H1 (cell line): ENCODE measurements at regions not wholly inside any gene's neighbourhood (a gene's known extent, or its start where the extent isn't known, plus 50 kb on each side); places are given as distances from the start of the nearest gene placed in this dataset.

Source experiments
- CTCF ChIA-PET: fragments of 300-600 bp; sonication (Branson Sonifier 250); formaldehyde crosslinking; loops from one replicate; lab custom pipeline; 2021; ENCODE audit not compliant: partially characterized antibody; lab: Charles Lee
- POLR2A ChIA-PET: fragments of 300-600 bp; sonication (Branson Sonifier 250); formaldehyde crosslinking; loops from one replicate; lab custom pipeline; 2021; ENCODE audit warnings: inconsistent platforms; ENCODE audit not compliant: partially characterized antibody; lab: Charles Lee
- DNase-seq, 2 experiments: peaks; one replicate each; pipeline versions ENCODE4 v3.0.0 to v3.0.0-alpha.2; 2010 to 2022; ENCODE audit warnings: low spot score in 2 of 2, low read depth in 1 of 2, mixed read lengths in 1 of 2
- FAIRE-seq: peaks from 2 replicates; lab custom pipeline; 2011; peaks lifted over from hg19 to GRCh38; lab: Jason Lieb, UNC
- H2AFZ ChIP-seq: 2 replicates; pipeline ENCODE4 v1.8.1; 2012; ENCODE audit warnings: low read length, inconsistent platforms
- H2AK5ac ChIP-seq: 2 replicates; pipeline ENCODE4 v1.6.1; 2013; ENCODE audit warnings: low read depth, low read length
- H2BK120ac ChIP-seq: replicated peaks from 2 replicates; pipeline ENCODE3; 2013; ENCODE audit warnings: low read depth, low read length, inconsistent platforms
- H2BK12ac ChIP-seq: 2 replicates; pipeline ENCODE4 v1.6.1; 2013; ENCODE audit warnings: low read depth, low read length
- H2BK15ac ChIP-seq: 2 replicates; pipeline ENCODE4 v1.6.1; 2013; ENCODE audit warnings: low read length
- H2BK20ac ChIP-seq: 2 replicates; pipeline ENCODE4 v1.6.1; 2013; ENCODE audit warnings: low read length
- H2BK5ac ChIP-seq: 2 replicates; pipeline ENCODE4 v1.6.1; 2013; ENCODE audit warnings: low read depth, low read length
- H3K14ac ChIP-seq: 2 replicates; pipeline ENCODE4 v1.6.1; 2013; ENCODE audit warnings: inconsistent platforms; ENCODE audit not compliant: insufficient read length
- H3K18ac ChIP-seq: 2 replicates; pipeline ENCODE4 v1.6.1; 2013; ENCODE audit warnings: low read length; ENCODE audit errors: extremely low read depth
- H3K23ac ChIP-seq: 2 replicates; pipeline ENCODE4 v1.6.1; 2013; ENCODE audit warnings: inconsistent platforms; ENCODE audit not compliant: insufficient read length
- H3K23me2 ChIP-seq: 2 replicates; pipeline ENCODE4 v1.6.1; 2013; ENCODE audit warnings: low read depth, low read length
- H3K27ac ChIP-seq: 2 replicates; pipeline ENCODE4 v1.6.1; 2011; ENCODE audit warnings: low read depth, low read length, inconsistent platforms
- H3K27me3 ChIP-seq, 4 experiments: replicated peaks in 1 of 4; 1 replicate in 1 of 4; 2 replicates in 3 of 4; pipeline versions ENCODE4 v1.6.1 to v1.8.1; 2011 to 2013; ENCODE audit warnings: low read length in 3 of 4, mild to moderate bottlenecking in 3 of 4, inconsistent platforms in 2 of 4, mixed read lengths in 2 of 4, moderate library complexity in 1 of 4; ENCODE audit not compliant: control insufficient read depth in 3 of 4, insufficient read depth in 3 of 4; ENCODE audit errors: extremely low read depth in 1 of 4
- H3K36me3 ChIP-seq, 4 experiments: 2 replicates each; pipeline versions ENCODE4 v1.6.1 to v1.8.1; 2011 to 2013; ENCODE audit warnings: mild to moderate bottlenecking in 4 of 4, low read length in 3 of 4, moderate library complexity in 2 of 4, control low read depth in 1 of 4, inconsistent platforms in 1 of 4; ENCODE audit not compliant: insufficient read depth in 4 of 4, control insufficient read depth in 2 of 4
- H3K4ac ChIP-seq: replicated peaks from 2 replicates; pipeline ENCODE3; 2013; ENCODE audit warnings: low read length, low read depth, mixed read lengths, inconsistent platforms; ENCODE audit not compliant: insufficient read length
- H3K4me1 ChIP-seq, 4 experiments: replicated peaks in 1 of 4; 1 replicate in 1 of 4; 2 replicates in 3 of 4; pipeline versions ENCODE4 v1.6.1 to v1.8.1; 2011 to 2013; ENCODE audit warnings: low read length in 3 of 4, inconsistent platforms in 2 of 4, mixed read lengths in 1 of 4; ENCODE audit not compliant: insufficient read depth in 4 of 4, control insufficient read depth in 3 of 4
- H3K4me2 ChIP-seq, 2 experiments: 2 replicates each; pipeline versions ENCODE4 v1.6.1 to v1.8.1; 2011 to 2013; ENCODE audit warnings: low read depth in 2 of 2, low read length in 2 of 2, control low read depth in 1 of 2, inconsistent platforms in 1 of 2, mild to moderate bottlenecking in 1 of 2; ENCODE audit not compliant: insufficient read depth in 1 of 2
- H3K4me3 ChIP-seq, 4 experiments: fragments of 200-600, 300-600 bp in 1 of 4; sonication (generic), shearing (Covaris generic), sonication (Bioruptor Twin) in 1 of 4; 2 replicates each; pipeline versions ENCODE4 v1.5.1 to v1.8.1; 2011 to 2016; ENCODE audit warnings: low read length in 4 of 4, low read depth in 3 of 4, control low read depth in 2 of 4, inconsistent platforms in 2 of 4, mild to moderate bottlenecking in 2 of 4, mixed read lengths in 1 of 4, moderate library complexity in 1 of 4; ENCODE audit not compliant: insufficient read depth in 2 of 4; ENCODE audit errors: extremely low read depth in 1 of 4
- H3K56ac ChIP-seq: replicated peaks from 2 replicates; pipeline ENCODE3; 2013; ENCODE audit warnings: low read depth, mild to moderate bottlenecking, mixed read lengths, low read length, inconsistent platforms; ENCODE audit not compliant: insufficient read length
- H3K79me1 ChIP-seq: 2 replicates; pipeline ENCODE4 v1.6.1; 2013; ENCODE audit warnings: low read depth, low read length, control low read depth
- H3K79me2 ChIP-seq, 2 experiments: 2 replicates each; pipeline versions ENCODE4 v1.6.1 to v1.8.1; 2012 to 2013; ENCODE audit warnings: low read length in 2 of 2, mild to moderate bottlenecking in 2 of 2, inconsistent platforms in 1 of 2; ENCODE audit not compliant: insufficient read depth in 2 of 2, control insufficient read depth in 1 of 2
- H3K9ac ChIP-seq, 4 experiments: replicated peaks in 1 of 4; 1 replicate in 1 of 4; 2 replicates in 3 of 4; pipeline versions ENCODE4 v1.6.1 to v1.8.1; 2011 to 2013; ENCODE audit warnings: low read depth in 3 of 4, low read length in 3 of 4, control low read depth in 2 of 4, mild to moderate bottlenecking in 2 of 4, moderate library complexity in 2 of 4, inconsistent platforms in 1 of 4; ENCODE audit errors: extremely low read depth in 1 of 4
- H3K9me3 ChIP-seq, 2 experiments: 2 replicates each; pipeline versions ENCODE4 v1.6.1 to v1.8.1; 2012 to 2013; ENCODE audit warnings: mild to moderate bottlenecking in 2 of 2, moderate library complexity in 2 of 2, control low read depth in 1 of 2, inconsistent platforms in 1 of 2, low read depth in 1 of 2, low read length in 1 of 2, mixed read lengths in 1 of 2; ENCODE audit not compliant: insufficient read depth in 2 of 2
- H4K20me1 ChIP-seq, 2 experiments: replicated peaks in 1 of 2; 2 replicates each; pipeline versions ENCODE3 to v1.8.1; 2011 to 2013; ENCODE audit warnings: inconsistent platforms in 2 of 2, low read length in 2 of 2, mild to moderate bottlenecking in 1 of 2; ENCODE audit not compliant: insufficient read depth in 2 of 2, control insufficient read depth in 1 of 2
- H4K5ac ChIP-seq: 2 replicates; pipeline ENCODE4 v1.6.1; 2013; ENCODE audit warnings: low read length, low read depth, mixed read lengths, inconsistent platforms; ENCODE audit not compliant: insufficient read length
- H4K8ac ChIP-seq: 2 replicates; pipeline ENCODE4 v1.8.0; 2013; ENCODE audit warnings: mild to moderate bottlenecking, moderate library complexity, low read length, inconsistent platforms; ENCODE audit not compliant: insufficient read depth; ENCODE audit errors: extremely low read depth
- H4K91ac ChIP-seq: replicated peaks from 2 replicates; pipeline ENCODE3; 2013; ENCODE audit warnings: low read length, mixed read lengths, inconsistent platforms; ENCODE audit not compliant: insufficient read length
- BCL11A ChIP-seq, 2 experiments: IDR thresholded peaks; one replicate each; pipeline ENCODE4 v1.6.1; 2011; ENCODE audit warnings: low read depth in 2 of 2, low read length in 2 of 2, mild to moderate bottlenecking in 2 of 2
- CBX5 ChIP-seq: fragments of 300-800, 300-1000 bp; sonication (generic); IDR thresholded peaks from 2 replicates; pipeline ENCODE4 v1.7.1; 2016; ENCODE audit warnings: antibody characterized with exemption, low read length, low read depth
- CBX8 ChIP-seq: fragments of 300-800, 300-1000 bp; sonication (generic); IDR thresholded peaks from 2 replicates; pipeline ENCODE4 v1.7.1; 2016; ENCODE audit warnings: low read depth, low read length, borderline replicate concordance
- CREB1 ChIP-seq: IDR thresholded peaks from 2 replicates; pipeline ENCODE4 v1.6.1; 2012; ENCODE audit warnings: inconsistent platforms
- E2F6 ChIP-seq: IDR thresholded peaks from 2 replicates; pipeline ENCODE4 v1.6.1; 2012; ENCODE audit warnings: inconsistent platforms
- EGR1 ChIP-seq: IDR thresholded peaks from 2 replicates; pipeline ENCODE4 v1.6.1; 2011; ENCODE audit warnings: low read depth, low read length, borderline replicate concordance
- EP300 ChIP-seq, 2 experiments: IDR thresholded peaks; 1 replicate in 1 of 2; 2 replicates in 1 of 2; pipeline ENCODE4 v1.6.1; 2011 to 2012; ENCODE audit warnings: low read depth in 2 of 2, low read length in 2 of 2, mild to moderate bottlenecking in 2 of 2, borderline replicate concordance in 1 of 2, inconsistent platforms in 1 of 2, moderate library complexity in 1 of 2
- HDAC2 ChIP-seq, 2 experiments: fragments of 300-600 bp in 1 of 2; sonication (generic) in 1 of 2; IDR thresholded peaks; 2 replicates each; pipeline ENCODE4 v1.6.1; 2011 to 2012; ENCODE audit warnings: low read depth in 2 of 2, low read length in 2 of 2, mild to moderate bottlenecking in 2 of 2, moderate library complexity in 2 of 2, borderline replicate concordance in 1 of 2, inconsistent platforms in 1 of 2
- JUND ChIP-seq: IDR thresholded peaks from 2 replicates; pipeline ENCODE4 v1.6.1; 2011; ENCODE audit warnings: mild to moderate bottlenecking, improper control_type of control experiment, low read length
- POLR2A ChIP-seq, 2 experiments: IDR thresholded peaks; 1 replicate in 1 of 2; 2 replicates in 1 of 2; pipeline ENCODE4 v1.6.1; 2011; ENCODE audit warnings: low read depth in 2 of 2, low read length in 2 of 2, mild to moderate bottlenecking in 2 of 2; ENCODE audit errors: control extremely low read depth in 1 of 2
- POU5F1 ChIP-seq: IDR thresholded peaks from 2 replicates; pipeline ENCODE4 v1.6.1; 2011; ENCODE audit warnings: low read depth, mild to moderate bottlenecking, low read length, moderate library complexity
- RXRA ChIP-seq: IDR thresholded peaks from 2 replicates; pipeline ENCODE4 v1.6.1; 2011; ENCODE audit warnings: low read depth, mild to moderate bottlenecking, low read length, moderate library complexity; ENCODE audit not compliant: insufficient read depth
- SIRT6 ChIP-seq: IDR thresholded peaks from one replicate; pipeline ENCODE4 v1.7.1; 2012; ENCODE audit warnings: low read length, inconsistent platforms
- SP2 ChIP-seq: IDR thresholded peaks from 2 replicates; pipeline ENCODE4 v1.6.1; 2012; ENCODE audit warnings: mild to moderate bottlenecking, low read length, inconsistent platforms
- SP4 ChIP-seq: IDR thresholded peaks from 2 replicates; pipeline ENCODE4 v1.6.1; 2012; ENCODE audit warnings: low read length, inconsistent platforms
- TAF1 ChIP-seq: IDR thresholded peaks from 2 replicates; pipeline ENCODE4 v1.6.1; 2011; ENCODE audit warnings: mild to moderate bottlenecking, low read depth, low read length
- WGBS, 2 experiments: shearing (Covaris generic) in 1 of 2; methylation state at CpG; one replicate each; pipeline versions ENCODE4 v1.1.6 to v1.1.7; 2013 to 2015; ENCODE audit warnings: low lambda C conversion rate in 2 of 2, mixed read lengths in 2 of 2, inconsistent platforms in 1 of 2, low coverage in 1 of 2, missing lambda C conversion rate in 1 of 2; ENCODE audit not compliant: insufficient replicate concordance in 2 of 2, insufficient coverage in 1 of 2, insufficient read length in 1 of 2; ENCODE audit errors: extremely low coverage in 1 of 2, missing lambda C conversion rate in 1 of 2; 5-methylcytosine and 5-hydroxymethylcytosine counted together

DNA sequence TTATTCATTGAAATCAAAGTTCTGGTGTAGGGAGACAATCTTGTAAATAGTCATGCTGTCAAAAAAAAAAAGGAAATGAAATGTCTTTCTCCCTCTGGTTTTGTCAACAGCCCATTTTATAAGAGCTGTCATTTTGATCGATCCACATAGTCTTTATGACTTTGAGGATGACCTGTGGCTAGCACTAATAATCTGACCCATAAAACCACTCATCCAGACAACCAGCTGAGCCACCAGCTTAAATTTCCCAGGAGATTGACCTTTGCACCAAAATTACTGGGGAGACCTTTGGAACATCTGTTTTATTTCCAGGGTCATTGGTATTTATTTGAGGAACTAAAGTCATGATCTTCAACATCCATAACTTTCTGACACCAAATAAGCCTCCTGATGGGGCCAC is 98.5 kb upstream of the MME start:
- no peak overlapping the region for H2AFZ ChIP-seq
- H4K20me1 ChIP-seq: no peaks in the 10 kb centered on the region
- no peak overlapping the region for H2AK5ac ChIP-seq
- H3K4ac ChIP-seq: no peak overlapping the region
- DNase-seq (no peak), FAIRE-seq (no peak)
- ChIA-PET POLR2A (no interaction called here), CTCF (no interaction called here)
- no peak overlapping the region for H2BK15ac ChIP-seq
- H3K36me3 ChIP-seq: no peaks in the 10 kb centered on the region
- H3K56ac ChIP-seq: no peak overlapping the region
- H3K27me3 ChIP-seq: no peaks in the 10 kb centered on the region
- H3K18ac ChIP-seq: no peak overlapping the region
- H4K91ac ChIP-seq: no peak overlapping the region
- WGBS, 2 experiments: 89% methylated on average over 1 of the region's 1 CpG; no CpG with 5 or more reads in 1 of the 2 experiments
- H3K4me2 ChIP-seq: no peak overlapping the region
- TF ChIP-seq SIRT6: no peak
- TF ChIP-seq BCL11A (IDR thresholded peaks at IDR 0.05; ENCODE audit: low read depth in 2 of 2, low read length in 2 of 2): no peak
- TF ChIP-seq JUND: no peak
- TF ChIP-seq SP2: no peak
- no peak for TF ChIP-seq POLR2A (IDR thresholded peaks at IDR 0.05; ENCODE audit: control extremely low read depth in 1 of 2, low read depth in 2 of 2, low read length in 2 of 2)
- TF ChIP-seq POU5F1: no peak
- no peak for TF ChIP-seq CBX5
- TF ChIP-seq CBX8: no peak
- no peak for TF ChIP-seq EGR1
- TF ChIP-seq CREB1: no peak
- no peak for TF ChIP-seq EP300 (IDR thresholded peaks at IDR 0.05; ENCODE audit: borderline replicate concordance in 1 of 2, low read depth in 2 of 2, low read length in 2 of 2)
- TF ChIP-seq HDAC2 (IDR thresholded peaks at IDR 0.05; ENCODE audit: borderline replicate concordance in 1 of 2, low read depth in 2 of 2, low read length in 2 of 2): no peak
- TF ChIP-seq SP4: no peak
- no peak for TF ChIP-seq RXRA
- TF ChIP-seq E2F6: no peak
- no peak for TF ChIP-seq TAF1
- no peak overlapping the region for H4K8ac ChIP-seq
- H3K14ac ChIP-seq: no peak overlapping the region
- no peak overlapping the region for H3K23ac ChIP-seq
- H3K79me2 ChIP-seq: no peaks in the 10 kb centered on the region
- H2BK12ac ChIP-seq: no peak overlapping the region
- H4K5ac ChIP-seq: no peak overlapping the region
- no peaks in the 10 kb centered on the region for H3K23me2 ChIP-seq
- H2BK5ac ChIP-seq: no peak overlapping the region
- no peak overlapping the region for H3K4me3 ChIP-seq
- H3K9me3 ChIP-seq: no peaks in the 10 kb centered on the region
- no peaks in the 10 kb centered on the region for H3K79me1 ChIP-seq
- H2BK120ac ChIP-seq: no peak overlapping the region
- H3K4me1 ChIP-seq: no peaks in the 10 kb centered on the region
- no peak overlapping the region for H3K27ac ChIP-seq
- H3K9ac ChIP-seq: no peak overlapping the region
- H2BK20ac ChIP-seq: no peak overlapping the region
